Keratinocyte (primary cell): ENCODE measurements at regions not wholly inside any gene's neighbourhood (a gene's known extent, or its start where the extent isn't known, plus 50 kb on each side); places are given as distances from the start of the nearest gene placed in this dataset.

Experiments used
- EZH2 ChIP-seq: IDR thresholded peaks from one replicate; pipeline ENCODE4 v1.6.1; 2012; ENCODE audit warnings: inconsistent platforms, mild to moderate bottlenecking, low read length, moderate library complexity
- TF ChIP-seq, protein P1 (sequence below), 3 experiments: IDR thresholded peaks in 1 of 3; conservative IDR thresholded peaks in 1 of 3; optimal IDR thresholded peaks in 1 of 3; 2 replicates in 2 of 3; 3 replicates in 1 of 3; pipeline versions ENCODE3 to v1.5.1; 2011; ENCODE audit warnings: low read length in 3 of 3, mild to moderate bottlenecking in 3 of 3, moderate library complexity in 2 of 3, control low read depth in 1 of 3, inconsistent platforms in 1 of 3; ENCODE audit not compliant: insufficient read depth in 2 of 3; ENCODE audit errors: extremely low read depth in 1 of 3

DNA sequence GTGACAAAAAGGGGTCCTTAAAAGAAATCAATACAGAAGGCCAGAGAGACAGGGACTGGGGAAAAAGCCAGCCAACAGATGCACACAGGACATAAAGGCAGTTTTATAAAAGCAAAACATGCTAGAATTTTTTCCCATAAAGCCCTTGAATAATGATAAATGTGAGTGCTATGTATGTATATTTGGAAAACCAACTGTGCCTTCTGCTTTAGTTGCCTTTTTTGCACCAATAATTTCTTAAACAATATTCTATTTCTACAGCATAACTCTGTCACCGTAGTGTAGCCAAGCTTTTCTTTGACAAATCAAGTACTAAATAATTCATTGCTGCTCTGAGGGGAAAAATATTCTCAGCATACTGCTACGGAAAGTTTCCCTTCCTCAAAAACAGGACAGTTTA is 730.6 kb upstream of the NRSN1 start:
- TF ChIP-seq EZH2: no peak
- TF ChIP-seq, protein P1, sequence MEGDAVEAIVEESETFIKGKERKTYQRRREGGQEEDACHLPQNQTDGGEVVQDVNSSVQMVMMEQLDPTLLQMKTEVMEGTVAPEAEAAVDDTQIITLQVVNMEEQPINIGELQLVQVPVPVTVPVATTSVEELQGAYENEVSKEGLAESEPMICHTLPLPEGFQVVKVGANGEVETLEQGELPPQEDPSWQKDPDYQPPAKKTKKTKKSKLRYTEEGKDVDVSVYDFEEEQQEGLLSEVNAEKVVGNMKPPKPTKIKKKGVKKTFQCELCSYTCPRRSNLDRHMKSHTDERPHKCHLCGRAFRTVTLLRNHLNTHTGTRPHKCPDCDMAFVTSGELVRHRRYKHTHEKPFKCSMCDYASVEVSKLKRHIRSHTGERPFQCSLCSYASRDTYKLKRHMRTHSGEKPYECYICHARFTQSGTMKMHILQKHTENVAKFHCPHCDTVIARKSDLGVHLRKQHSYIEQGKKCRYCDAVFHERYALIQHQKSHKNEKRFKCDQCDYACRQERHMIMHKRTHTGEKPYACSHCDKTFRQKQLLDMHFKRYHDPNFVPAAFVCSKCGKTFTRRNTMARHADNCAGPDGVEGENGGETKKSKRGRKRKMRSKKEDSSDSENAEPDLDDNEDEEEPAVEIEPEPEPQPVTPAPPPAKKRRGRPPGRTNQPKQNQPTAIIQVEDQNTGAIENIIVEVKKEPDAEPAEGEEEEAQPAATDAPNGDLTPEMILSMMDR (optimal IDR thresholded peaks at IDR 0.05 in 1 of 3, IDR thresholded peaks at IDR 0.05 in 1 of 3, conservative IDR thresholded peaks at IDR 0.05 in 1 of 3; ENCODE audit: extremely low read depth in 1 of 3, insufficient read depth in 2 of 3, low read length in 3 of 3): no peak
